MCF 10A (cell line): ENCODE measurements at regions not wholly inside any gene's neighbourhood (a gene's known extent, or its start where the extent isn't known, plus 50 kb on each side); places are given as distances from the start of the nearest gene placed in this dataset.

ENCODE experiments used
- BruUV-seq: library from RNA; stranded (reverse); fragments of 400-500 nt; replicated peaks from 2 replicates; lab custom pipeline; 2021; lab: Mats Ljungman, UMichigan
- CTCF ChIA-PET: fragments of 300-600 bp; sonication (Branson Sonifier 250); formaldehyde crosslinking; extraction: SDS; loops from one replicate; lab custom pipeline; 2021; ENCODE audit warnings: antibody characterized with exemption, inconsistent platforms; lab: Yijun Ruan, JAX
- POLR2A ChIA-PET: fragments of 300-600, 350-650 bp; sonication (Branson Sonifier 250); formaldehyde crosslinking; extraction: SDS; loops from one replicate; lab custom pipeline; 2020; ENCODE audit warnings: antibody characterized with exemption, inconsistent platforms; lab: Yijun Ruan, JAX
- DNase-seq: peaks from one replicate; pipeline ENCODE4 v3.0.0-alpha.2; 2018; ENCODE audit not compliant: unreplicated experiment
- H3K27ac Mint-ChIP-seq: one replicate; pipeline ENCODE4 v1.8.0; 2022; ENCODE audit warnings: mild to moderate bottlenecking, low read depth, mixed read lengths; ENCODE audit not compliant: unreplicated experiment
- H3K27me3 Mint-ChIP-seq: one replicate; pipeline ENCODE4 v1.8.0; 2022; ENCODE audit warnings: mixed read lengths; ENCODE audit not compliant: insufficient read depth, unreplicated experiment
- H3K36me3 Mint-ChIP-seq: one replicate; pipeline ENCODE4 v1.8.0; 2022; ENCODE audit warnings: mild to moderate bottlenecking, moderate library complexity, mixed read lengths; ENCODE audit not compliant: insufficient read depth, unreplicated experiment
- H3K4me1 Mint-ChIP-seq: one replicate; pipeline ENCODE4 v1.8.0; 2022; ENCODE audit warnings: mixed read lengths; ENCODE audit not compliant: insufficient read depth, unreplicated experiment
- H3K4me3 Mint-ChIP-seq: one replicate; pipeline ENCODE4 v1.8.0; 2022; ENCODE audit warnings: mild to moderate bottlenecking, moderate library complexity, mixed read lengths; ENCODE audit not compliant: unreplicated experiment
- H3K9me3 Mint-ChIP-seq: one replicate; pipeline ENCODE4 v1.8.0; 2022; ENCODE audit warnings: mixed read lengths; ENCODE audit not compliant: unreplicated experiment
- intact Hi-C: fragments of 100-400 bp; cut with micrococcal nuclease; formaldehyde crosslinking; loops from 2 replicates; pipeline ENCODE4 v1.14.1; 2022
- TF ChIP-seq, protein P1 (sequence below): fragments of 200-600 bp; IDR thresholded peaks from one replicate; pipeline ENCODE4 v1.8.0; 2022; ENCODE audit warnings: antibody characterized with exemption, mild to moderate bottlenecking; ENCODE audit not compliant: unreplicated experiment

DNA sequence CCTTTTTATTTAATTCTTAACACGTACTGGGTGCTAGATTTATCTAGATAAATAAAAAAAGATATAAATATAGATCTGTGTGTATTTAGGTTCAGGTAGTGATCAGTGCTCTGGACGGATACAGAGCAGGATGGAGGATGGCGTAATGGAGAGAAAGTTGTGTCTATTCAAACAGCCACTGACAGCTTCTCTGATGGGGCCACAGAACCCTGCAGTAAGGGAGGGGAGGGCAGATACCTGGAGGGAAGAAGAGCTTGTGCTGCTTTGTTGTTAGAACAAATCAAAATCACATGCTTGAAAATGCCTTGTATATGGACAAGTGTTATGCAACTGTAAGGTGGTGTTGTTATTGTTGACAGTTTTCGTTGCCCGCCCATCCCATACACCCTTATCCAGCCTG is 170.2 kb downstream of the UTP18 start:
- CTCF ChIA-PET = no interaction called here
- TF ChIP-seq, protein P1, sequence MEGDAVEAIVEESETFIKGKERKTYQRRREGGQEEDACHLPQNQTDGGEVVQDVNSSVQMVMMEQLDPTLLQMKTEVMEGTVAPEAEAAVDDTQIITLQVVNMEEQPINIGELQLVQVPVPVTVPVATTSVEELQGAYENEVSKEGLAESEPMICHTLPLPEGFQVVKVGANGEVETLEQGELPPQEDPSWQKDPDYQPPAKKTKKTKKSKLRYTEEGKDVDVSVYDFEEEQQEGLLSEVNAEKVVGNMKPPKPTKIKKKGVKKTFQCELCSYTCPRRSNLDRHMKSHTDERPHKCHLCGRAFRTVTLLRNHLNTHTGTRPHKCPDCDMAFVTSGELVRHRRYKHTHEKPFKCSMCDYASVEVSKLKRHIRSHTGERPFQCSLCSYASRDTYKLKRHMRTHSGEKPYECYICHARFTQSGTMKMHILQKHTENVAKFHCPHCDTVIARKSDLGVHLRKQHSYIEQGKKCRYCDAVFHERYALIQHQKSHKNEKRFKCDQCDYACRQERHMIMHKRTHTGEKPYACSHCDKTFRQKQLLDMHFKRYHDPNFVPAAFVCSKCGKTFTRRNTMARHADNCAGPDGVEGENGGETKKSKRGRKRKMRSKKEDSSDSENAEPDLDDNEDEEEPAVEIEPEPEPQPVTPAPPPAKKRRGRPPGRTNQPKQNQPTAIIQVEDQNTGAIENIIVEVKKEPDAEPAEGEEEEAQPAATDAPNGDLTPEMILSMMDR = no peak
- H3K27ac Mint-ChIP-seq = no peak overlapping the region
- peaks cover 18% of the 10 kb centered on the region for H3K27me3 Mint-ChIP-seq
- peaks cover 12% of the 10 kb centered on the region for H3K4me1 Mint-ChIP-seq
- no peak for DNase-seq
- intact Hi-C loops = no loop called here
- no peaks in the 10 kb centered on the region for H3K9me3 Mint-ChIP-seq
- POLR2A ChIA-PET = no interaction called here
- H3K4me3 Mint-ChIP-seq = no peak overlapping the region
- no peaks in the 10 kb centered on the region for H3K36me3 Mint-ChIP-seq
- BruUV-seq = no TSS peak

GRCh38 chr17:51434434-51435170 is 174.3 kb downstream of the UTP18 start:
- Mint-ChIP-seq H3K36me3 (no peaks in the 10 kb centered on the region), H3K27me3 (no peaks in the 10 kb centered on the region), H3K4me3 (no peak overlapping the region), H3K4me1 (peaks cover 13% of the 10 kb centered on the region), H3K9me3 (no peaks in the 10 kb centered on the region), H3K27ac (no peak overlapping the region)
- intact Hi-C loops = no loop called here
- CTCF ChIA-PET = interaction anchor here (0.6 kb wide), 1 partner anchor 11 kb away, joined by 3 read pairs; no protein-coding TSS in a partner anchor
- no TSS peak for BruUV-seq
- TF ChIP-seq, protein P1 = no peak
- POLR2A ChIA-PET = interaction anchor here (1.3 kb wide), 1 partner anchor 20 kb away, joined by 4 read pairs; no protein-coding TSS in a partner anchor
- peak; percentile 51 for DNase-seq

GRCh38 chr17:51435171-51435552 is 174.8 kb downstream of the UTP18 start:
- CTCF ChIA-PET = interaction anchor here (0.8 kb wide), 1 partner anchor 21 kb away, joined by 4 read pairs; no protein-coding TSS in a partner anchor
- no peaks in the 10 kb centered on the region for H3K36me3 Mint-ChIP-seq

DNA sequence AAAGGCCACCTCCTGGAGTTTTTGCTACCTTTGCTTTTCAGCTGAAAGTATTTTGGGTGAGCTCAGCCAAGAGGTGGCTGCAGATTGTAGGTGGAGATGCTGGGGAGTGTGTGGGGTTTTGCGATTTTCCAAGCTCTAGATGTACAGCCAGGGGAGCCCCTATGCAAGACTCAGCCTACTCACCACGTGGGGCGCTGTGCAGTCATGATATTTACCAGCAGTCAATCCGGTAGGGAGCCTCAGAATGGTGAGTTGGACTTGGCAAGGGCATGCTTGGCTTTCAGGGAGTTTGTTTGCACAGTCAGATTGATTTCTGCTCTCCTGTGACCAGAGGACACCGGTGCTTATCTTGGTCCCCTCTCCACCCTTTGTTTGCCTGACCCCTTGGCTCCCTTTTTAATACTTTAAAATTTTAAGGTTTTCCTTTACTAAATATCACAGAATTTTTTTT is 175.3 kb downstream of the UTP18 start:
- POLR2A ChIA-PET = no interaction called here
- peak; percentile 69 for DNase-seq
- Mint-ChIP-seq H3K36me3 (no peaks in the 10 kb centered on the region), H3K4me1 (peaks cover 13% of the 10 kb centered on the region), H3K9me3 (no peaks in the 10 kb centered on the region), H3K27ac (no peak overlapping the region), H3K4me3 (no peak overlapping the region), H3K27me3 (no peaks in the 10 kb centered on the region)
- BruUV-seq = no TSS peak
- CTCF ChIA-PET = interaction anchor here (0.6 to 1.2 kb wide), 5 partner anchors 14 to 461 kb away, joined by 3 to 4 read pairs (median 3); no protein-coding TSS in a partner anchor
- intact Hi-C loops = no loop called here
- TF ChIP-seq, protein P1 = peak; percentile 24

More at GRCh38 chr17:51435171-51435552, 174.8 kb downstream of the UTP18 start:
- H3K27ac Mint-ChIP-seq = no peak overlapping the region
- BruUV-seq = no TSS peak
- no peak for DNase-seq
- intact Hi-C loops = no loop called here
- POLR2A ChIA-PET = interaction anchor here (1.3 kb wide), 1 partner anchor 19 kb away, joined by 4 read pairs; no protein-coding TSS in a partner anchor
- H3K27me3 Mint-ChIP-seq = no peaks in the 10 kb centered on the region
- H3K4me3 Mint-ChIP-seq = no peak overlapping the region
- peaks cover 13% of the 10 kb centered on the region for H3K4me1 Mint-ChIP-seq
- TF ChIP-seq, protein P1 = no peak
- H3K9me3 Mint-ChIP-seq = no peaks in the 10 kb centered on the region
